ENCODE measurements at regions not wholly inside any gene's neighbourhood (a gene's known extent, or its start where the extent isn't known, plus 50 kb on each side); places are given as distances from the start of the nearest gene placed in this dataset.

GRCh38 chr16:17769065-17769464, 298.3 kb upstream of the XYLT1 start:
- no peak for TF ChIP-seq CTCF (IDR thresholded peaks at IDR 0.05)
- no peak for TF ChIP-seq POLR2A (IDR thresholded peaks at IDR 0.05)

Measured in breast epithelium (tissue), 3 donors.